ENCODE measurements at regions not wholly inside any gene's neighbourhood (a gene's known extent, or its start where the extent isn't known, plus 50 kb on each side); places are given as distances from the start of the nearest gene placed in this dataset.

DNA sequence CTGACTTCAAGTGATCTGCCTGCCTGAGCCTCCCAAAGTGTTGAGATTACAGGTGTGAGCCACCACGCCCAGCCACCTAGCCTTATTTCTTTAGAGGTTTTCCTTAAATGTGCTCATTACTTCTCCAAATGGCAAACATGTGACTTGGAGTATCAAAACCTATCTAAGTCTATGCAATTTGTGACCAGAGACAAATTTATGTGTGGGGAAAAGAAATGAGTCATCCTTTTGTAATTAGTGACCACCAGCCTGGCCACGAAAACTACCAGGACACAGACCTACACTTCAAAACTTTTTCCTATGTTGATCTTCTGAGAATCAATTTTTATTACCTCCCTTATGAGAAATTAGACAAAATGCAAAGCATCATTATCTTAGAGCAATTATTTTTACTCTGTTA lies 64.6 kb upstream of the OGFRL1 start:
- TF ChIP-seq, protein P1, sequence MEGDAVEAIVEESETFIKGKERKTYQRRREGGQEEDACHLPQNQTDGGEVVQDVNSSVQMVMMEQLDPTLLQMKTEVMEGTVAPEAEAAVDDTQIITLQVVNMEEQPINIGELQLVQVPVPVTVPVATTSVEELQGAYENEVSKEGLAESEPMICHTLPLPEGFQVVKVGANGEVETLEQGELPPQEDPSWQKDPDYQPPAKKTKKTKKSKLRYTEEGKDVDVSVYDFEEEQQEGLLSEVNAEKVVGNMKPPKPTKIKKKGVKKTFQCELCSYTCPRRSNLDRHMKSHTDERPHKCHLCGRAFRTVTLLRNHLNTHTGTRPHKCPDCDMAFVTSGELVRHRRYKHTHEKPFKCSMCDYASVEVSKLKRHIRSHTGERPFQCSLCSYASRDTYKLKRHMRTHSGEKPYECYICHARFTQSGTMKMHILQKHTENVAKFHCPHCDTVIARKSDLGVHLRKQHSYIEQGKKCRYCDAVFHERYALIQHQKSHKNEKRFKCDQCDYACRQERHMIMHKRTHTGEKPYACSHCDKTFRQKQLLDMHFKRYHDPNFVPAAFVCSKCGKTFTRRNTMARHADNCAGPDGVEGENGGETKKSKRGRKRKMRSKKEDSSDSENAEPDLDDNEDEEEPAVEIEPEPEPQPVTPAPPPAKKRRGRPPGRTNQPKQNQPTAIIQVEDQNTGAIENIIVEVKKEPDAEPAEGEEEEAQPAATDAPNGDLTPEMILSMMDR (IDR thresholded peaks at IDR 0.05) = no peak
- TF ChIP-seq POLR2A (IDR thresholded peaks at IDR 0.05) = no peak

Data from uterus (tissue), 2 donors.